ENCODE measurements at regions not wholly inside any gene's neighbourhood (a gene's known extent, or its start where the extent isn't known, plus 50 kb on each side); places are given as distances from the start of the nearest gene placed in this dataset.

- H3K27me3 ChIP-seq (replicated peaks in 1 of 4; ENCODE audit: control extremely low read depth in 1 of 4, control insufficient read depth in 3 of 4, insufficient read depth in 4 of 4, low read length in 3 of 4), result no peaks in the 10 kb centered on the region
- ChIA-PET POLR2A (no interaction called here), CTCF (no interaction called here)
- Mint-ChIP-seq H3K4me1 (no peaks in the 10 kb centered on the region), H3K27me3 (no peaks in the 10 kb centered on the region), H3K4me3 (no peak overlapping the region), H3K27ac (no peak overlapping the region), H3K9me3 (ENCODE audit: insufficient read depth) (no peaks in the 10 kb centered on the region)
- no peaks in the 10 kb centered on the region for H3K9me3 ChIP-seq (ENCODE audit: control extremely low read depth in 1 of 3, control insufficient read depth in 2 of 3, insufficient read depth in 1 of 3, low read length in 2 of 3)
- H4K20me1 ChIP-seq (ENCODE audit: control insufficient read depth, insufficient read depth, low read length, poor library complexity, severe bottlenecking), result no peaks in the 10 kb centered on the region
- ATAC-seq (ENCODE audit: low read depth) (no peak), DNase-seq (no peak)
- H3K79me2 ChIP-seq (ENCODE audit: control insufficient read depth, insufficient read depth, low read length), result no peaks in the 10 kb centered on the region
- TF ChIP-seq CTCF (IDR thresholded peaks at IDR 0.05) (no peak), EZH2 (IDR thresholded peaks at IDR 0.05; ENCODE audit: borderline replicate concordance, insufficient read depth, low read depth, low read length, poor library complexity, severe bottlenecking) (no peak)
- intact Hi-C loops (cut with micrococcal nuclease), result no loop called here
- H3K4me3 ChIP-seq (ENCODE audit: control extremely low read depth in 1 of 5, extremely low read depth in 1 of 5, insufficient read depth in 1 of 5, low read depth in 2 of 5, low read length in 4 of 5), result no peak overlapping the region
- 97% methylated on average over 3 of the region's 3 CpGs for WGBS (ENCODE audit: insufficient coverage)
- no peak overlapping the region for H3K4me2 ChIP-seq (replicated peaks; ENCODE audit: low read depth, low read length, poor library complexity, severe bottlenecking)
- no peak overlapping the region for H3K9ac ChIP-seq (ENCODE audit: low read length)
- no peaks in the 10 kb centered on the region for H3K4me1 ChIP-seq (ENCODE audit: control insufficient read depth in 2 of 2, insufficient read depth in 2 of 2, low read length in 2 of 2)
- no peak overlapping the region for H3K27ac ChIP-seq (ENCODE audit: low read length in 2 of 2)
- no peak overlapping the region for H2AFZ ChIP-seq (ENCODE audit: insufficient read depth, low read depth, low read length, poor library complexity, severe bottlenecking)
- H3K36me3 ChIP-seq (replicated peaks in 1 of 2; ENCODE audit: control extremely low read depth in 1 of 2, control insufficient read depth in 1 of 2, extremely low read depth in 1 of 2, insufficient read depth in 2 of 2, low read length in 1 of 2), result no peaks in the 10 kb centered on the region
Measured at GRCh38 chr2:146123256-146123655, 1603.3 kb upstream of the ZEB2 start.

- H3K9ac ChIP-seq (ENCODE audit: low read length), result no peak overlapping the region
- POLR2A ChIA-PET, result no interaction called here
- H3K9me3 ChIP-seq (ENCODE audit: control extremely low read depth in 1 of 3, control insufficient read depth in 2 of 3, insufficient read depth in 1 of 3, low read length in 2 of 3), result no peaks in the 10 kb centered on the region
- H3K4me3 ChIP-seq (ENCODE audit: control extremely low read depth in 1 of 5, extremely low read depth in 1 of 5, insufficient read depth in 1 of 5, low read depth in 2 of 5, low read length in 4 of 5), result no peak overlapping the region
- H3K27me3 Mint-ChIP-seq, result no peaks in the 10 kb centered on the region
- no peak for TF ChIP-seq CTCF (IDR thresholded peaks at IDR 0.05)
- TF ChIP-seq EZH2 (IDR thresholded peaks at IDR 0.05; ENCODE audit: borderline replicate concordance, insufficient read depth, low read depth, low read length, poor library complexity, severe bottlenecking), result no peak
- H3K27ac ChIP-seq (ENCODE audit: low read length in 2 of 2), result no peak overlapping the region
- H3K4me3 Mint-ChIP-seq, result no peak overlapping the region
- H3K4me1 ChIP-seq (ENCODE audit: control insufficient read depth in 2 of 2, insufficient read depth in 2 of 2, low read length in 2 of 2), result no peaks in the 10 kb centered on the region
- no peaks in the 10 kb centered on the region for H3K9me3 Mint-ChIP-seq (ENCODE audit: insufficient read depth)
- H3K36me3 ChIP-seq (replicated peaks in 1 of 2; ENCODE audit: control extremely low read depth in 1 of 2, control insufficient read depth in 1 of 2, extremely low read depth in 1 of 2, insufficient read depth in 2 of 2, low read length in 1 of 2), result no peaks in the 10 kb centered on the region
- intact Hi-C loops (cut with micrococcal nuclease), result no loop called here
- H3K27ac Mint-ChIP-seq, result no peak overlapping the region
- no peak for DNase-seq
- WGBS (ENCODE audit: insufficient coverage), result no CpG with 5 or more reads among the region's 3 CpGs
- no peak overlapping the region for H2AFZ ChIP-seq (ENCODE audit: insufficient read depth, low read depth, low read length, poor library complexity, severe bottlenecking)
- no peaks in the 10 kb centered on the region for H4K20me1 ChIP-seq (ENCODE audit: control insufficient read depth, insufficient read depth, low read length, poor library complexity, severe bottlenecking)
- no peaks in the 10 kb centered on the region for H3K27me3 ChIP-seq (replicated peaks in 1 of 4; ENCODE audit: control extremely low read depth in 1 of 4, control insufficient read depth in 3 of 4, insufficient read depth in 4 of 4, low read length in 3 of 4)
- CTCF ChIA-PET, result no interaction called here
- no peak for ATAC-seq (ENCODE audit: low read depth)
- H3K4me1 Mint-ChIP-seq, result no peaks in the 10 kb centered on the region
- no peaks in the 10 kb centered on the region for H3K79me2 ChIP-seq (ENCODE audit: control insufficient read depth, insufficient read depth, low read length)
- no peak overlapping the region for H3K4me2 ChIP-seq (replicated peaks; ENCODE audit: low read depth, low read length, poor library complexity, severe bottlenecking)
Measured at GRCh38 chr2:146119586-146119985, 1599.7 kb upstream of the ZEB2 start.
